ENCODE measurements at regions not wholly inside any gene's neighbourhood (a gene's known extent, or its start where the extent isn't known, plus 50 kb on each side); places are given as distances from the start of the nearest gene placed in this dataset.

DNA sequence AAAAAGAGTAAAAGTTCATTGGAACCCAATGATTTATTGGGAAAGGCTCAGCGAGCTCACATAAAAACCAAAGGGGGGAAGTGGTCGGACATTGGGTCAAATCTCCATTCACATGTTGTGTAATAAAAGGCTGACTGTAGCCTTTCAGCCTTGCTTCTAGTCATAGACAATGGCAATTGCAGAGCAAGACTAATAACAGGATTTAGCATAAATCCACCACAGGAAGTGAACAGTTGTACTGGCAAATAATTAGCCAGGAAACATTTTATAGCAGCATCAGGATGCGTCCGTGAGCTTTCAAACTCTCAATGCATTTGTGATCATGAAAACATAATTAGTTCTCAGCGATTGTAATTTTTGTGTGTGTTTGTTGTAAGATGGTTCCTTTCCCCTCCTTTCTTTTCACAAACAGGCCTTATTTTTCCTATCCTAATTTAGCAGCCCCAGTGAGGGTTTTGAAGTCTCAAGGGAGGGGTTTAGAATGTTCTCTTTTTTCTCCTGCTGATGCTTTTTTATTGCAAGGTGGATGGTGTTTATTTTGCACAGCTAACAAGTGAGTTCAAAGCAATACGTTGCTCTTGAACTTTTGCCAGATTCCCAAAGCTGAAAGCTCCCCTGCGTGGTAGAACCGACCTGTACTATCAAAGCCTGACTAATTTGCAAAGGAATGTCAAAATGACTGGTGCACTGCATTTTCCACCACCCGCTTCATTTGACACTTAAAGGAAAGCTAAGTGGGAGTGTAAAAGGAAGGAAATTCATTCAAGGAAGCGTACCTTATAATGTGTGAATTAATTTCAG is 105.6 kb downstream of the SPRY2 start:
- peak; percentile 35 for DNase-seq

DNA sequence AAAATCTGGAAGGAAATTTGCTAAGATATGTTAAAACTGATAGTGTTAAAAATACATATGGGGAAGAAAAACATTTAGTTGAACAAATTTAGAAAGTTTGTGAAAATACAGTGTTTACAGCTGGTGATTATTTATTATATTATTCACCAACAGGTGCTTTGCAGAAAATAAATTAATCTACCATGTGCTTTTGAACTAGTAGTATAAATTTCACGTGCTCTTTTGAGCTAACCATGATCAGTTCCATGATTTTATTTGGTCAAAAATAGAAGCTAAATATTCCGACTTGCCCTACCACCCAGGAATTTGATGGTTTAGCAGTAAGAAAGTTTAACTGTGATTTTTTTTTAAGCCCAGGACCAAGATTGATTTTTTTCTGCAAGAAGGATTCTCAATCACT is 113.3 kb downstream of the SPRY2 start:
- DNase-seq, result no peak

DNA sequence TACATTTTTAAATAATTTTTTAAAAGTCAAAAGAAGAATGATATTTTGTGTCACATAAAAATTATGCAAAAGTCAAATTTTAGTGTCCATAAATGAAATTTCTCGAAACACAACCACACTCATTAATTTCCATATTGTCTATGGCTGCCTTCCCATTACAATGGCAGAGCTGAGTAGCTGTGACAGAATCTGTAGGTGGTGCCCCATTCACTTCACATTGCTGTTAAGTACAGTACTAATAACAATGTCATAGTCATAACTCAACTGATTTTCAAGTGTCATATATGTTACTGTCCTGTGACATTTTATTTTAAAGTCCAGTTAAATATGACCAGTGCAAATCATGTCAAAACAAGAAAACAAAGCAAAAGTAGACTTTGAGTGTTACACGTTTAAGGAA is 114.3 kb downstream of the SPRY2 start:
- no peak for DNase-seq

DNA sequence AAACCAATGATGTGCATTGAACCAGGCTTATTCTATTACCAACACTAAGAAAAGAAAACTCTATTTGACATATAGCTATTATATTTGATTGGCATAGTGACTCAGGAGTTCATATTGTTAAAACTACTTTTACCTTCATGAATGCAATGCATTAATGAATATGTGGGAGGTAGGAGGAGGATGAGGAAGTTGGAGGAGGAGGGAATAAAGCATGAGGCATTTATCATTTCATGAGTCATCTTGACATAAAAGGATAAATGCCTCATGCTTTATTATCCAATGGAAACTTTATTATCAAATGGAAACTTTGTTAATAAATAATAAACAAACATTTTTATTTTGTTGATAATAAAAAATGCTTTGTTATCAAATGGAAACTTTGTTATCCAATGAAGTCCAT is 116.5 kb downstream of the SPRY2 start:
- DNase-seq, result no peak

DNA sequence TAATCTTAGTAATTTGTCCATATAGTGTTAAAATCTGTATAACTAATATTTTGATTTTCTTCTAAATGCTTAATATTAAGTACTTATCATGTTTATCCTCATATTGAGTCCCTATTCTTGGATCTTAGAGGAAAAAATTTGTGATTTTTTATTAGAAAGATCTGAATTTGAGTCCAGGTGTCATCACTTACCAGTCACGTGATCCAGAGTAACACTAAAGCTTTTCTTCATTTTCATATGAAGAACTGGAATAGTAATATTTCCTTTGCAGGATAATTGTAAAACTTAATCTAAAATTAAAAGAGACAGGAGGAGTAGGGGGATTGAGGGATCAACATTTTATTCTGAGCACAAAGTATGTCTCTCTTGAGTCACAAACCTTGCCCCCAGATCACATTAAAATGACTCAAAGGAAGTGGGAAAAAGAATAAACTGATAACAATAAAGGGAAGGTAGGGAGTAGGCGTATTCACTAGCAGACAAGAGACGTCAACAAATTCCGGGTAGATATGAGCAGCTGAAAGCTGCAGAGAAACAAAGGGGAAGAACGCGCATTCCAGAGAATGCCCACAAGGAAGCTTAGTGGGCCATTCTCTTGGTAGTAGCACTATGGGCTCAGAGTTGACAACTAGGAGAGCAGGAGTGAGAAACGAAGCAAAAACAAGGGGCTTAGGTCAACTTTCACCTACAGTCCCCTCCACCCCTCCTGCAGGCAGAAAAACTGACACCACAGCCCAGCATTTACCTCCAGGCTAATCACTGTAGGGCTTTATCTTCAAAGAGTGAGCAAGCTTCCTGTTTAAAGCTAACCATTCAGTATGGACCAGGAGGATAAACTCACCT is 123.1 kb downstream of the SPRY2 start:
- DNase-seq, result no peak

DNA sequence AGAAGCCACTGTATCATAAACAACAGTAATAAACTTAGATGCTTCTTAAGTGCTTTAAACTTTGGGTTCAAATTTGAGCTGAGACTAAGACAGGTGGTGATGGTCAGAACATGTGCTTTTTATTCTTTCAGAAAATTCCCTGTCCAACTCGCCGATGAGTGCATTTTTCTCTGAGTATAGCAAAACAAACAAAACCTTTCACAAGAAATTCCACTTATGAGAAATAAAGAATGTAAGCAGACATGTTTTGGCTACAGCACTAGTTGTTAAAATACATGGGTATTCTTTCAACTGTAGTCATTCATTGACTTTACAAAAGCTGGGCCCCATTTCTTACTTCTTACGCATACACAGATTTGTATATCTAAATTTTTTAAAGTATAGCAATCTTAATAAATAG is 125.6 kb downstream of the SPRY2 start:
- DNase-seq, result no peak

DNA sequence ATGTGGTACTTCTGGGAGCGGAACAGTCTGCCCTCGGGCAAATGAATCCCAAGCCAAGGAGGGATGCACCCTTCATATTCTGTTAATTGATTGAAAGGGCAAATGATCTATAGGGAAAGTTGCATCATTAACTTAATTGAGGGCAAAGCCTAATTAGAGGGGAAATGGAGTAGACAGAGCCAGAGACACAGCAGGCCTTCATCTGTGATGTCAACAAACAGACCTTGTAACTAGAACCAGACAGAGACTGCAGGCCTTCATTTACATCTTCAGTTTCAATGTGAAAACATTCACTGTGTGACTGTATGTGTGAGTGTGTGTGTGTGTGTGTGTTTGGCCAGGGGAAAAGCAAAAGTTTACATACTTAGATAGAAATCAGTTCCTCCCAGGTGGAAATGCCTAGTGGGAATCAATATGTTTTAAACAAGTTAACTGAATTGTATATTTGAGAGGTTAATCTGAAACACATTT is 126.4 kb downstream of the SPRY2 start:
- peak; percentile 78 for DNase-seq

DNA sequence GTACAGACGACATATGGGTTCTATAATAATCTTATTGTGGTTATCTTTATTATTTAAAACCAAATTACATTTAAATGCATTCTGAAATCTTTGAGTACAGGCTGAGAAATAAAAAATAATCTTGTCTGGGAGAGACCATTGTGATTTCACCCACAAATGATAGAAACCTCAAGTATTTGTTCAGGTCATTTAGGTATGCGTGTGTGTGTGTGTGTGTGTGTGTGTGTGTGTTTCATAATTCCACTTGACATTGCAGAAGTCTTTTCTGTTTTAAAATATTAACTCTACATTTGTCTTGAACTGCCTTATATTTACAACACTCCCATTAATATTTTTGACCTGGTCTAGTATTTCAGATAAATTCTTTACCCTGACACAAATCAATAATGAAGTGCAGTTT is 126.9 kb downstream of the SPRY2 start:
- no peak for DNase-seq

DNA sequence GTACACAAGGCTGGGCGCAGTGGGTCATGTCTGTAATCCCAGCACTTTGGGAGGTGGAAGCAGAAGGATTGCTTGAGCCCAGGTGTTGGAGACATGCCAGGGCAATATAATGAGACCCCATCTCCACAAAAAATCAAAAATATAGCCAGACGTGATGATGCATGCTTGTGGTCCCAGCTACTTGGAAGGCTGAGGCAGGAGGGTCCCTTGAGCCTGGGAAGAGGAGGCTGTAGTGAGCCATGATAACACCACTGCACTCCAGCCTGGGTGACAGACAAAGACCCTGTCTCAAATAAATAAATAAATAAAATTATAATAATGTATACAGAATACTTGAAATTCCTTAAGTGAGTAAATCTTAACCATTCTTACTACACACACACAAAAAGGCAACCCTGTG is 127.7 kb downstream of the SPRY2 start:
- DNase-seq, result no peak

DNA sequence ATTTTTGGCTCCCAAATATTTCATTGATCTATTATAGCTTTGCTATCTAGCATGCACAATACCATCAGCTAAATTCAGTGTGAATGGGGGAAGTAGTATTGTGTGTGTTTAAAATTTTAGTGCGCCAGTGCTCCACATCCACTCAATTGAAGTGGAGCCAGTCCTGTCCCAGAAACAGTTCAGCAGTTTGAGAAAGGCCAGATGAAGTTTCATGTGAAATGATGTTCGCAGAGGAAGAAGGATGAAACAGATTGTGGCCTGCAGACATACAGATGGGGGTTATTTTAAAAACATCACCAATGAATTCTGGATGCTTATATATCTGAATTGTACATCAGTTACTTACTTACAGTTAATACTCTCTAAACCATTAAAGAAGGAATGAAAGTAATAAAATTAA is 129.4 kb downstream of the SPRY2 start:
- DNase-seq, result no peak

DNA sequence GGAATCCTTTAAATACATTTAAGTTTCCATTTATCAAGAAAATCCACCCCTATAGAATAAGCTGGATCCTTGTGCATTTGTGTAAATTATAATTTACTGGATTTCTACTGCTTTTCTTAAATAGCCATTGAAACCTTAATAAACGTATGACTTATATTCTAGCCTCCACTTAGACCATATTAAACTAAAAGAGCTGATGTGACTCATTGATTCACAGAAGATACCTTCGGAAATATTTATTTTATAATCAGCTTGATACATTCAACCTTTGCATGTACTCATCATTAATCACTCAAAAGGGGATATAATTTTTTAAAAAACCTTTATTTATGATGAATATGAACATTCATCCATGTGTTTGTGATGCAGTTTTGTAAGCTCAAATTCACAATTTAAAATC is 136.3 kb downstream of the SPRY2 start:
- DNase-seq, result no peak

DNA sequence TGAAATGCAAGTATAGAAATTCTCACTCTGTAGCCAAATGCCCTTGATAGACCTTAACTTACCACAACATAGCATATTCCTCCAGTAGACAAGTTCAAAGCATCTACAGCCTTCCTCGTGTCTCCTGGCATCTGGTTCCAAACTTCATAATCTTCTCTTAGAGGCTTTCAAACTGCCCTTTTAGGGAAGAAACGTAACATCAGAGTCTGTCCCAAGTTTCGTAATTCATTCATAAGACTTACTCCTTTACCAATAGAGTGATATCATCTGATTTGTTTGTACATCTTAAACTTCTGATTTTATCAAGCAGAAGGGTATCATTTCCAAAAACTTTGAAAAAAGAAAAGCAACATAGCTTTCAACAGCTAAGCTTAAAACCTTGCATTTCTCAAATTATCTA is 137.4 kb downstream of the SPRY2 start:
- no peak for DNase-seq

DNA sequence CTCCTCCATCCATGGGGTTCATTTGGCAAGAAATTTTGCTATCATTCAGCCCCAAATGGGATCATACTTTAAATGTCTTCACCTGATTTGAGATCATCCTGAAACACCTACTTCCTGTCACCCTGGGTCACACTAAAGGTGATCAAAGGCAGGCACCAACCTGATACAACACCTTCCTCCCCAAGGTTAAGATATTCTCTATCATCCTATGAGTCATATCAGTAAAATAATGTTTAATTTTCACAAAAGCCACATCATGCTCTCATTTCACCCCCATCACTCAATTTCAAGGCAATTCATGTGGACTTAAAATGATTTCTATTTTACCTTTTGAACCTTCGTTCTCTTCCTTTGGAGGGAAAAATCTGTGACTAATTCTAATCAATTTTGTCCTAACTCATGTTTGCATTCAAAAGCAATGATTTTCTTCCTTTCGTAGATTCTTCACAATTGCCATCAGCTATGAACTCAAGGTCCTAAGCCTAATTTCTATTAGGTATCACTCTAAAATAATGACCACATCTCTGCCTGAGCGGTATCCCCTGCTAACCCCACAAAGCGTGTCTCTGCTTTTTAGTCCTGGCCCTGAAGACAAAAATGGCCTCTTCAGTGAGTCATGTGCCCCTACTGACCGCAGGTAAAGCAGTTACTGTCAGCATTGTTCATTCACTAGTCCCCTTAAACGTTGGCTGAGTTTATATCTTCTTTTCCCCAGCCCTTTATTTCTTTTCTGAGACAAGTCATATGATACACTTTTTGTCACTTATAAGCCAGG is 139.0 kb downstream of the SPRY2 start:
- DNase-seq, result no peak

DNA sequence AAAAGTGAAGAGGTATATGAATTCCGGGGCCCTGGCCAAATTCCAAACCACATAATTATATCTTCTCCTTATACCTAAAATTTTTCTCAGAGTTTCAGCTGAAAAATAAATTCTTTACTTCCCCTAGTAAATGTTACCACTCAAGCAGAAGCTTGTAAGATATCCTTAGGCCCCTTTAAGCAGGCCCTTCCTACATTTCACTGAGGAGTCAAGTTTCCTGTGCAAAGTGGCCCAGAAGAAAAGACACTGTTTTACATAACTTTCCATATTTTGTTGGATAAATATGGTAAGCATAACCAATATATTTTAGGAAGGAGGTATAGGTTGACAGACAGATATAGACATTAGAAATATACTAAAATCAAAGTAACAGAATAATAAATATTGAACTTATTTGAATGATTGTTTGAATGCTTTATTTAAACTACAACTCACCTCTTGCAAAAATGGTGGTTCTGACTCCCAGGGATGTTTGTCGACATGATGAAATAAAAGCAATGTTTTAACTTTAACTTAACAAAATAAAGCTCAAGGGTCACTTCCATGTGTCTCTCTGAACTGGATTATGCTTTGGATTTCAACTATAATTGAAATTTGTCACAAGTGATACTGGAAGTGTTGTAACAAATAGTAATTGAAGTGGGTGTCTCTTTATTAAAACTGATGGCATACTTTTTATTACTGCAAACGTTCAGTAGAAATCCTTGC is 141.2 kb downstream of the SPRY2 start:
- DNase-seq, result no peak

DNA sequence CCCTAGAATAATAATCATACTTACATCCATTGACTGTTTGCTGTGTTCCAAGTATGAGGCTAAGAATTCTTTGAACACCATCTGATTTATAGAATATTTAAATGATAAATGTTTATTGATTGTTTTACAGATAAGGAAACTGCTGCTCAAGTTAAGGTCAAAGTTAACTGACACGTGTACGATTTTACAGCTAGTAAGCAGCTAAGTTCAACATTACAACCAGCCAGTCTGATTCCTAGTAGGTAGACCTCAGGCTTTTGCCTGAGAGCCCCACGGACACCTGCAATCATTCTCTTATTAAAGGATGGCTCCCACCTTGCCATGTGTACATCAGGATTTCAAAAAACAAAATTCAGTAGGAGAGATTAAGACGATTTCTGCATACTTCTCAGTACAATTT is 141.9 kb downstream of the SPRY2 start:
- DNase-seq, result no peak

DNA sequence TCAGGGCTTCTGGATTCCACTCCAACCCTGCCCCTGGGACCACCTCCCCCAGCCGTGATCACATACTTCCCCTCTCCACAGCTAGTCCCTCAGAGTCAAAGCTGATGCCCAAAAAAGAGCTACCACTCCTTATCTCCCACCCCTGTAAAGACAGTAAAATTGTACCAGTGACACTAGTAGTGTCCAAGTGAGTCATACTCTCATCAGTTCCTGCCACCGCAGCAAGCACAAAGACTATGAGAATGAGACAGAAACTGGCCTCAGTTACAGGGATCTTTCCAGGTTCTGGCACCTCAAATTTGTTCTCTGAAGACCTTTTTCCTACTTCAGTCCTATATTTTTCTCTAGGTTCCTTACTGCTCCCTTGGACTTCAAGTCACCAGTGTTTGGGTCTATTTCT is 144.2 kb downstream of the SPRY2 start:
- no peak for DNase-seq

DNA sequence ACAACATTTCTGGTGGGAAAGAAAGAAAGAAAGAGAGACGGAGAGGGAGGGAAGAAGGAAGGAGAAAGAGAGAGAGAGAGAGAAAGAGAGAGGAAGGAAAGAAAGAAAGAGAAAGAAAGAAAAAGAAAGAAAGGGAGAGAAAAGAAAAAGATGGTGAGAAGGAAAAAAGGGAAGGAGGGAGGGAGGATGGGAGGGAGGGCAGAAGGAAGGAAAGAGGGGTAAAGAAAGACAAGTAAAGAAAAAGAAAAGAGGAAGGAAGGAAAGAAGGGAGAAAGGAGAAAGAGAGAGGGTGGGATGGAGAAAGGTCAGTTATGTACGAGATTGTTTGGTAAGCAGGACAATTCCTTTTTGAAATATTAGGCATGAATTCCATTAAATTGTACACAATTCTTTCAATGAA is 145.3 kb downstream of the SPRY2 start:
- DNase-seq, result no peak

DNA sequence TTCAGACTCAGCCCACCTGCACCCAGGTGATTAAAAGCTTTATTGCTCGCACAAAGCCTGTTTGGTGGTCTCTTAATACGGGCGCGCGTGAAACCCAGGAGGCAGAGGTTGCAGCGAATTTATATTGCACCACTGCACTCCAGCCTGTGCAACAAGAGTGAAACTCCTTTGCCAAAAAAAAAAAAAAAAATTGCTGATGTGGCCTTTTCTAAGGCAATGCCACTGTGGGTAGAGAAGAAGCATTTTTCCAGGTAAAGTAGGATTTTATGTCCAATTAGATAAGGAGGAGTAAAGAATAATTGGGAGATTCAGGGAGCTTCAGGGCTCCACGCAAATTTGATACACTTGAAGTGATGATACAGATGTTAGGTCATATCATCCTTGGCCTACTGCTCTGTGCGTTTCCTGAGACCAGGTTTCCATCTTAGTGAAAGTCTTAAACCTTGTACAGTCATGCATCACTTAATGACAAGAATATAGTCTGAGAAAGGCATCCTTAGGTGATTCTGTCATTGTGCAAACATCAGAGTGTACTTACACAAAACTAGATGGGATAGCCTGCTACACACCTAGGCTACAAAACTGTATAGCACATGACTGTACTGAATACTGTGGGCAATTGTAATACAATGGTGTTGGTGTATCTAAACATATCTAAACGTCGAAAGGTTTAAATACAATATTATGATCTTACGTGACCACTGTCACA is 150.9 kb downstream of the SPRY2 start:
- DNase-seq, result no peak

DNA sequence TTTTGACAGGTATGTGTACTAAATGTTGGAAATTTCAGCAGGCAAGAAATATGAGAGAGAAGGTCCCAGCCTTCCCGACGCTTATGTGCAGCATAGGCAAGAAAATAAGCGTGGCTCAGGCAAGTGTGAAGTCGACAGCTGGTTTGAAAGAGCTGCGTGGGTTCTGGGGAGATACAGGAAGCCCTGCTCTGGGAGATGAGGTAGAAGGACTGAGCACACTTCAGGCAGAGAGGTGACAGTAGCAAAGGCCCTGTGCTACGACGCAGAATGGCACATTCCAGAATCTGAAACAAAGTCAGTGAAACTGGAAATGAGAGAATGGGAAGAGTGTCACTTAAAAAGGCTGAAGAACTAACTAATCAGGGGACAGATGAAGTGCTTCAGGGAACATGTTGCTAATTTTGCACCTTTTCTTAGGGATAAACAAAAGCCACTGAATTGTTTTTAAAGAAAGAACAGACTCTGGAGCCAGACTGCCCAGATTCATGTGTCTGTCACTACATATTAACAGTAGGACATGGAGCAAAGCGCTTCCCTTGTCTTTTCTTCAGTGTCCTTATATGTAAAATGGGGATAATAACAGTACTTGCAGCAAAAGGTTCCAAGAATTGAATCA is 160.1 kb downstream of the SPRY2 start:
- no peak for DNase-seq

DNA sequence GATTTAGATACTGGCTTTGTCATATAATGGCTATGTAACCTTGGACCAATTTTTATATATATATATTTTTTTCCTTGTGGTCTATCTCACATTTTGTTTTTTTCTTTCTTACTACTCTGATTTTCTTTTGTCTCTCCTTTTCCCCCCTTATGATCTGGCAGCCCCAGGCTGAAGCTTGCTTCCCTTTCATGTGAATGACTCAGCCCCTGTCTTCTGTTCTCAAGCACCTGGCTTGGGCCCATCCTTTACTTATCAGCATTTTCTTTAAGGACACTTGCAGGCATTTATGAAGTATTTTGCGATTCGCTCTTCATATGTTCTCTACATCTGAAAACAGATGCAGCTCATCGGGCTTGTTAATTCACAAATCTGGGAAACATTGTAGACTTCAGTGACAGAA is 163.6 kb downstream of the SPRY2 start:
- no peak for DNase-seq

DNA sequence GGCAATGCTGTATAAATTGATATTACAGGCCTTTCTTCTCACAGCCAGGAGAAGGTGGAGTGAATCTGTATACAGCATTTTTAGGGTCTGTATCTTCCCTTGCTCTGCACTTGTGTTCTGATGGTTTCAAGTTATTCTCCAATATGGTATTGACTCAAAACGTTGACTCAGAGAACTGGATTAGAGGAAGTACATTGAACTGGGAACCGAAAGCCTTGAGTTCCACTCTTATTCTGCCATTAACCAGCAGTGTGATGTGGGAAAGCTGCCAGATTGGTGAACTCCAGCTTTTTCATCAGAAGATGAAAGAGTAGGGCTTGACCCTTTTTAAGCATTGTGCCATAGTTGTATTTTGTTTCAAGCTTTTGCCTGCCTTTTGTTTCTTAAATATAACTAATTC is 167.7 kb downstream of the SPRY2 start:
- DNase-seq, result no peak

DNA sequence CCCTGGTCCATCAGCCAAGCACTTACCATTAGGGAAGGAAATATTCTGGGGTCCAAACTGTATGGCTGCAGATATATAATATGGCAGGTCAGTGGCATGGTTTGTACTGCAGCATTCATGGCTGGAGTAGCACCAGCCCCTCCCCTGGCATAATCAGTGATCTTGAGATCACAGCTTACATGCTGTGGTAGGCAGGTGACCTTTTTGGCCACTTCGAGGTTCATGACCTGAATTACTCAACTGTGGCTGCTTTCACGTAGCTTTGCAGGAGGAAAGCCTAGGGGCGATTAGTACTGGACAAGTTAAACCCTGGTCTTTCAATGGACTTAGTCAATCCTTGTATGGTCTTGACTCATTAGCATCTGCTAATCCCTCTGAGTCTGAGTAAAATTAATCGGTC is 169.8 kb downstream of the SPRY2 start:
- DNase-seq, result no peak
